Myocyte (in vitro differentiated cells): ENCODE measurements at regions not wholly inside any gene's neighbourhood (a gene's known extent, or its start where the extent isn't known, plus 50 kb on each side); places are given as distances from the start of the nearest gene placed in this dataset.

Source experiments
- DNase-seq: peaks from one replicate; pipeline ENCODE4 v3.0.0-alpha.2; 2012; ENCODE audit warnings: low read depth

DNA sequence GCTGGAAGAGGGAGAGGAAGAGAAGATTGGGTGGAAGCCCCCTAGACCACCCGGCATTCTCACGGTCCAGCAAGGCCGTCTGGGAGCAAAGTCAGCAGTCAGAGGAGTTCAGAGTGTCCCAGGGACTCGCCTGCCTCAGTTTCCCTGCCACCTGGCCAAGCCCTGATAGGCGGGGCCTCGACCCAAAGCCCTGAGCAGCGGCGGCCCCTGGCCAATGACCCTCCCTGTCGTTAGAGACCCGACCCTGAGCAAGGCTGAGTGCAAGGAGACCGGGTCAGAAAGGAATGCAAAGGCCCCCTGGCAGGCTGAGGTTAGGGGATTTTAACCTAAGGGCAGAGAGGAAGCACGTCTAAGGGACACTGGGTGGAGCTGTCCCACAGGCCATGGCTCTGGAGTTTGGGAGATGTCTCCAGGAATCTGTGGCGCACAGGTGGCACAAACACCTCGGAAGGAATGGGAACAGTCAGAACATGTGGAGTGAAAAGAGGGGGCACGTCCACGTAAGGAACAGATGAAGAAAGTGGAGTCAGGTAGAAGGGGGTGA lies 196.8 kb upstream of the PDE1C start:
- no peak for DNase-seq

DNA sequence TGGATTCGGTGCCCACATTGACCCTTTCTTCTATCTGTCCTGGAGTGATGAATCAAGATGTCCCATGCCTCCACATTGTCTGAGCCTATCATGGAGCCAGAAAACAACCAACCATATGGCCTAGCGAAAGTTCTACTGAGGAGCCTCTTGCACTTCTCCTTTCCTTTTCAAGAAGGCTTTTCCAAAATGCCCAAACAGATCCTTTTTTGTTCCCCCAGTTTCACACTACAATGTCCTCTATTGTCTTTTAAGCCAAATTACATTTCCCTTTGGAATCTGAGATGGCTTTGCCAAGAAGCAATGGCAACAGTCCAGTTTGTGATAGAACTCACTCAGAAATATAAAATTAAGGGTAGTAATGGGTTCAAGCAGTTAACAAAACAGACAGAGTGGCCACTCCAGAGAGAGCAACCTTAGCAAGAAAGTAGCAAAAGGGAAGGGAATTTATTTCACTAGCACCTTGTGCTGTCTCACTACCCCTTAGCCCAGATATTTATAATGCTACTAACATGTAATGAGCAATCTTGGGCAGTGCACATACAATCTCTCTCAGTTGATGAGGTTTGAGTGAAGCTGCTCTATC lies 194.6 kb upstream of the PDE1C start:
- DNase-seq: no peak

DNA sequence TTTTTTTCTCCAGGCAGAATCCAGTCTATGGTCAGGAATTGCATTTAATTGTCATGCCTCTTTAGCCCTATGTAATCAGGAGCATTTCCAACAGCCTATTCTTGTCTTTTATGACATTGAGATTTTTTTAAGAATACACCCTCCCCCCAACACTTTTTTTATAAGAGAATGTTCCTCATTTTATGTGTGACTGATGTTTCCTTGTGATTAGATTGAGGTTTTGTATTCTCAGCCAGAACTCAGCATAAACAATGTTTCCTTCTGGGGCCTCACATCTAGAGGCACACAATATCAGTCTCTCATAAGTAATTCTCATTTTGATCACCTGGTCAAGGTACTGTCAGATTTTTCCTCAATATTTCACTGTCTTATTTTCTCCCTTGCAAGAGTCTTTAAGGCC lies 193.4 kb upstream of the PDE1C start:
- DNase-seq: no peak

DNA sequence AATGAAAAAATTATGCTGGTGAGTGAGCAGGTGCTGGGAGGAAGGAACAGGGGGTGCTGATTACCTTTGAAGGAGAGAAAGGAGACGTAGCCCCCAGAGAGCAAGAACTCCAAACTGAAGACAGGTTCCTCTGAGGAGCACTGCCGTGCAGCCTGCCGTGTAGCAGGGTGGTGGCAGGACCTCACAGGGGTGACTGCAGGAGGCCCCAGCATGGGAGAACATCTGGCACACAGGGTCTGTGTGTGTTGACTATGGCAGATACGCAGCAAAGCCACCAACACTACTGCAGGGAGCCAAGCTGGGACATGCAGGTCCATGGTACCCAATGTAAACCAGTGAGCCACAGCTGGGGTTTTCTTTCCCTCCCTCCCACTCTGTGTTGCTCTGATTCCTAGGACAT lies 192.1 kb upstream of the PDE1C start:
- DNase-seq: no peak

DNA sequence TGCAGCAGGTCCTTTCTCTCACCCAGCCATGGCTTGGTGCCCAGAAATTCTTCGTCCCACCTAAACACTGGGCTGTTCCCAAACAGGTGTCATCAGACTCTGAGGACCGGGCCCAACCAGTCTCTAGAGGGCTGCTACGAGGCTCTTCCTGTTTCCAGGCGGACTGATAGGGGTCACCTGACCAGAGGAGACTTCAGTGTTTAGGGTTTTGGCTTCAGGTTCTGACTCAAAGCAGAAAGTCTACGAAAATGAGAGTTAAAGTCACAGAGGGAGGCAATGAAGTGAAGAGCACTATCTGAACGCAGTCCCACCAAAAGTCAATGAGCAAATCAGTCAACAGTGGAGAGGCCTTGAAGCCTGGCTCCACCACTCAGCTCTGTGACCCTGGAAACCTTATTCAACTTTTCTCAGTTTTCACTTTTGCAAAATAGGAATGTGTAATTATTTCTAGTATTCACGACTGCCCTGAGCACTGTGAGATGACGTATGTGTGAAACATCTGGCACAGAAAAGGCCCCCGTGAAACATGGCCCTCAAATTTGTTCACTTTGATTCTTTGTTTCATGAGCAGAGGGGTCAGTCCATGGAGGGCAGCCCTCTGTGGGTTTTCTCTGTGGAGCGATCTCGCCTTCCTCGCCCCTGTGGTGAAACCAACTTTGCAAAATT lies 189.9 kb upstream of the PDE1C start:
- no peak for DNase-seq

DNA sequence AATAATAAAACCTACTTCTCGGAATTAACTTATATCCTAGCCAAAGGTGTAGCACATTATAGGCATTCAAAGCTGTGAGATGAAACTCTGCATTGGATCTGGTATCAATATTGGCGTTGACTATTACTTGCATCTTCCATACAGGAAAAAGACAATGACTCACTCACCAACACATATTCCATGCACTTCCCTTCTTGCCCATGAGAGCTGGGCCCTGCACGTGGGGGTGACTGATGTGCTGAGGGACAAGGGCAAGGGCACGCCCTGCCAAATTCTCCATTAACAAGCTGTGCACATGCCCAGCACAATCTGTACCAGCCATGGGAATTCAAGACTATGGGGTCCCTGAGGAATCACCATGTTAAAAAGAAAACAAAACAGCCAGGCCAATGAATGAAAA lies 188.1 kb upstream of the PDE1C start:
- DNase-seq: peak; percentile 4

DNA sequence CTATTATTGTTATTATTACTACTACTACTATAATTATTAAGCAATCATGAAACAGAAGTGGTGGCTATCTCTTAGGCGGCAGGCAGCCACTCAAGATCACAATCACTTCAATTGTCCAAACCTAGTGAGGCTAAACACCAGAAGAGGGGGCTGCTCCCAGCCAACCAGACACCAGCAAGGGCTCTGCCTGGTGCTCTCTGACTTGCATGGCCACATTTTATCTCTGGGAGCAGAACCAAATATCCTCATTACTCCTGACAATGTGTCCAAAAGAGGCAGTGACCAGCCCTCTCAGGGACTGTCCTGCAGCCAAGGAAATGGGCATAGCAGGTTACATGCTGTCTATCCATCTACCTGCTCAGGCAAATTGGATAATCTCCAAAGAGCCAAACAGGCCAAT lies 187.4 kb upstream of the PDE1C start:
- DNase-seq: peak; percentile 3

DNA sequence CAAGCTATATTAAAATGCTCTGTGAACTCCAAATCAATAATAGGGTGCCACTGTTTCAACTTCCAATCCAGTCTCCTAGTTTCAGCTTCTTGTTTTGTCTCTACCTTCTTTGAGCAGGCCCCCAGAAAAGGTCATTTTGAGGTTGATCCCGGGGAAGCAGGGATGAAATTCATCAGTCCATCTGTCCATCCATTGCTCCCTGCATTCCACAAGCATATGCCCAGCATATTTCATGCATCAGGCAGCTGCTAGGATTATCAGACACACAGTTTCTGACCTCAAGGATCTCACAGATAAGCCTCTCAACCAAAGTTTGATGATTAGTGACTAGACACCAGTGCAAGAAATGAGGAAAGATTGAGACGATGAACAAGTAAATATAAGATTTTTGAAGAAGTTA lies 186.6 kb upstream of the PDE1C start:
- DNase-seq: peak; percentile 60

DNA sequence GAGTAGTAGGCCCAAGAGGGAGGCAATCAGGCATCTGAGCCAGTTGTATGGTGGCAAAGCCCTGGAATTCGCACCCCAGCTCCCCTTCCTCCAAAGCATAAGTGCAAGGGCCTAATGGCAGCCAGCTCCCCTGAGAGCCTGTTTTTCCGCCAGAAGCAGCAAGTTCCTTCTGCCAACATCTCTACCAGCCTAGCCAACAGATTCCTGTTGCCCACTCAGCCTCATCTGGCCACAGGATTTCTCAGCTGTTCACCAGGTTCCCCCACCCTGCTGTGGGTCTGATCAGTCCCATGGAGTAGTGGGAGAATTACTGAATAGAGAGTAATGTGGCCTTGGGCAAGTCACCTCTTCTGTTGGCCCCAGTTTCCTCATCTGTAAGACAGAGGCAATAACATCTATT lies 186.2 kb upstream of the PDE1C start:
- DNase-seq: peak; percentile 68

DNA sequence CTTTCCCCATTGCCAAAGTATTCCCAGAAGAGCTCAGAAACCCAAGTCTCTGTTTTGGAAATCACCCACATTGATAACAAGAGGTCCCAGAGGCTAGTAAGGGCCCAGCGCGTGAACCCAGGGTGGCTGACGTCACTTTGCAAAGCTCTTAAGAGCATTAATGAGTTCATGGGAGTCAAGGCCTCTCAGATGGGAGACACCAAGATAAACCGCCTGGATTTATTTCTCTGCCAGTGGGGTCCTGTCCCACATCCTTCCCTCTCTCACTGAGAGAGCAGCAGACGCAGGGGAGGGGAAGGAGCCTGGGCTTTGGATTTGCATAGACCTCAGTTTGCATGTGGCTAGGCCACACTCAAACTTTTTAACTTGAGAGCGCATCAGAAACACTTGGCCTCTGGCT lies 184.8 kb upstream of the PDE1C start:
- DNase-seq: peak; percentile 2

DNA sequence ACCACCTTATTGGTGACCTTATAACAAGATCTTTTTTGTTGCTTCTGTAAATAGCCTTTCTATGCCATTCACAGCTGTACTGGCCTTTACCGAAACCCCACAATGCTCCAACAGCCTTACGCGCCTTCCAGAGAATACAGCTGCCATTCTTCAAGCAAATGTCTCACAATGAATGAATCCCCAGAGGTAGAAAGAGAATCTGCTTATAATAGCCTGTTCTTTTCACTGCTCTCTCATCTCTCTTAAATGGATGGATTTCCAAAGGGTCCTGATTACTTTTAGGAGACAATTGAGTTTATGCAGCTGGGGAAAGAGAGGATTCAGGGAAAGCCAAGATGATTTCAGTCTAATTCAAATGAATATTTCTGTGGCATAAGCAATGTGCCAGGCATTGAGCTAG lies 183.1 kb upstream of the PDE1C start:
- DNase-seq: peak; percentile 3

DNA sequence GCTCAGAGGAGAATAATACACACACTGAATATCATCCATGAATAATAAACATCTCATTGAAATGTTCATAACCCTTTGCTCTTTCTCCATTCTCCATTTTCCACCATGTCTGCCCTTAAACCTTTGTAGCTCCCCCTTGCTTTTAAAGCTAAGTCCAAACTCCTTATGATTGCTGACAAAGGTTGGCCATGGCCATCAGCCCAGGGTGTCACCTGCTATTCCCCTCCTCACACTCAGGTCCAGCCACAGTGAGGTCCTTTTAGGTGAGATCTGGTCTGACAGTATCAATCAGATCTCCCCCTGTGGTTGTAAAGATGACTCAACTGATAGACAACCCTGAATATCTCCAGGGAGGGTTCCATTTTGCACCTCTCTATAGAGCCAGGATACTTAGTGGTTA lies 181.5 kb upstream of the PDE1C start:
- DNase-seq: no peak

DNA sequence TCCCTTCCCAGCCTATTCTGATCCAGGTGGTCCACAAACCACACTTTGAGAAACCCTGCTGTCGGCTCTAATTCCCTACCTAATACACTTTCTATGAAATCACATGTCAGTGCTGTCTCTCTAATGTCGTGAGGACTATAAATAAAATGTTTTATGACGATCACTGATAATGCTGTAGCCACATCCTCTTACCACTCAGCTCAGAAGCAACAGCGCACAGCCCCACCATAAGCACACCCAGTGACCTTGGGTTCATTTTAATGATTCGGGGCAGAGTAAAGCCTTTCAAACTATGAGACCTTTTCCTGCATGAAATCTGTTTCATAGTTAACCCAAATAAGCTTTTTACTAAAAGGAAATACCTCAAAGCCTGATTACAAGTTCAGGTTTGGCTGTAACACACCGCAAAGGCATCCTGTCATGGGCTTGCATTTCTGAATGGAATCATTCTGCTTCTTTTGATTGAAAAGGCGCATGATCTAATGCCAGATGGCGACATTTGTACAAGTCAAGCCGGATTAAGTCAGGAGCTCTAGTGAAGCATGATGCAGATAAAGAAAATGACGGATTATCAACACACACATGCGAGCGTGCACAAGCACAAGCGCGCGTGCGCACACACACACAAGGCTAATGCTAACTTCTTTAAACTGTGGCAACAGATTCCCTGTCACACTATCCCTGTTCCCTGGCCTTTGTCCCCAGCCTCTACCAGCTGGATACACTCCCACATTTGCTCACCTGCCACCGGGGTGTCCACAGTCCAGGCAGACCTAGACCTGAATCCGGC lies 180.5 kb upstream of the PDE1C start:
- no peak for DNase-seq

DNA sequence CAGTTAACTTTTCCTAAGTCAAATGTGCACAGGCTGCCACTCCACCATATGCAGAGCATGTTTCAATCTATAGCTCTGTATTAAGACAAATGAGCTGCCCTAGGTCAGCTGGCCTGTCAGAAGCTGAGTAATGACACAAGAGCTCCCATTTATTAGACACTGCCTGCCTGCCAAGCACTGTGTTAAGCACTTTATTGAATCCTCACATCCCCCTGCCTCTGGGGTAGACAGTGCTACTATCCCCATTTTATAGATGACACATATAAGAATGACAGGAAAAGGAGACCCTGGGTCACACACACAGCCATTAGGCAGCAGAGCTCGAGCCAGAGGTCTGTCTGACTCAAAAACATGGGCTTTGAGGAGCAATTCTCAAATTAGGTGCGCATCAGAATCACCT lies 179.8 kb upstream of the PDE1C start:
- no peak for DNase-seq

DNA sequence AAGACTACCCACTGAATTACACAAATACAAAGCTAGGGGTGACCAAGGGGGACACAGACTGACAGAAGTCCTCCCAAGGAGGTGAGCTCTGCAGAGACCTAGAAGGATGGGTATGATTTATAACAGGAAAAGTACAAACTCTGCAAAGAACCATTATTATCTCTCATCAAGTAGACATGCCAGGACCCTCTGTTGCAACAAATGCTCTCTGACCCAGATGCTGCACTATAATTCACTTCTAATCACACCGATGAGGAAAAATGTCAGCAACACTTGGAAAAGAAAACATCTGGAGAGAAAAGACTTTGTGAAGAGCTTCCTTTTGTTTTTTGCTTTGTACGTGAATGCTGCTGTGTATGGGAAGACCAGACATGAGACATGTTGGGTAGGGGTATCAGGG lies 178.3 kb upstream of the PDE1C start:
- DNase-seq: no peak

DNA sequence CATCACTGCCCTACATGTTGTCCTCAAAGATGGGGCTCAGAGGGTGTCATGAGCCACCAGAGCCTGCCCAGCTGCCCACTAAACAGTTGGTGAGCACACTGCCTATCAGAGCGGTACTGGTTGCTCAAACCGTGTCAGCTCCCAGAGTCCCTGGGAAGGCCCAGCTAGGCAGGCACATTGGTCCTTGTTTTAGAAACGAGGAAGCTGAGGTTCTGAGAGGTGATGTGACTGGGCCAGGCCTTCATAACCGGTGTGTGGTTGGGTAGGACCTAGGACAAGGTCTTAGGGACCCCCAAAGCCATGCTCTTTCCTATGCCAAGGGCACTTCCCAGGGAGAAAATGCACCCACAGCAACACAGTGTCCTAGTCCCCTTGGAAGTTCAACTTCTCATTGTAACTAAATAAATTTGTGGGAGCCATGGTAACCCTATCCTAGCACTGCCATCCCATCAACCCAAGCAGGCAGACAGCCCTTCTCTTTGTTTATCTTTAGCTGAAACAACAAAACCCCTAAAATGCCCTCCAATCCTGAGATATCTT lies 174.7 kb upstream of the PDE1C start:
- DNase-seq: no peak

DNA sequence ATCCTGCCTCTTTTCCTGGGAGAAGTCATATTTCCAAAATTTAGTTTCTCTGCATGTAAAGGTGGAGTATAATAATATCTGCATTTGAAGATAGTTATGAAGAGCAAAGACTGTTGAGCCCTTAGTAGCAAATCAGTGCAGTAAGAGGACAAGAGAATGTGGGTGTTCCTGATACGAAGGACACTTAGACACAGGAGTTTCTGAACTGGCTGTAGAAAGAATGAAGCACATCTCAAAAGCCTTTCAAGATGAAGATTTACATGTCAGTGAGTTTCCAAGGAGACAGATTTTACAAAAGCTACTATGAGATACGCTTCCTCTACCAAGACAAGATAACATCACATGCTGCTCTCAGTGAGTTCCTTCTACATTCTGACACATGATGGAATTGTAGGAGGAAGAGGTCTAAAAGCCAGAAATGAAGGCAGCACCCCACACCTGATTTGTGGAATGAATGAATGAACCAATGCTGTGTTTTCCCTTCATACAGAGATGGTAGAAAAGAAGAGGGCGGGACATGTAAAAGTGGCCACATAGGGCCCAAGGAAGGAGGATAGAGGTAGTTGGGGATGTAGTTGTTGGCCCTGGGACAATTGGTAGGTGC lies 173.6 kb upstream of the PDE1C start:
- DNase-seq: no peak

DNA sequence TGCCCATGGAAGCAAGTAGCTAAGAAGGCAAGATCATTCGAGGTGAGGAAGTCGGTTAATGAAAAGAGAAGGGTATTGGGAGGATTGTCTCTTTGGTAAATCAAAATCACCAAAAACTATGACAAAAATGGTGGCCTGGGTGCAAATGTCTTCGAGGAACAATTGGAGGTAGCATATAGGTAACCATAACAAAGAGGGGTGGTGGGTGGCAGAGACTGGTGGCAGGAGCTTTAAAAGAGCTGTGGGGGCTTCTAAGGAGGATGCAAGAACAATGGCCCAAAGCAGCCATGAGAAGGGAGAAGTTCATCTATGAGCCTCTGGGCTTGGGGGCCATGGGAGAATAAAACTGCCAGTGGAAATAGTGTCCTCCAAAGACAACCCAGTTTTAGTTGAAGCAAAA lies 172.2 kb upstream of the PDE1C start:
- no peak for DNase-seq

DNA sequence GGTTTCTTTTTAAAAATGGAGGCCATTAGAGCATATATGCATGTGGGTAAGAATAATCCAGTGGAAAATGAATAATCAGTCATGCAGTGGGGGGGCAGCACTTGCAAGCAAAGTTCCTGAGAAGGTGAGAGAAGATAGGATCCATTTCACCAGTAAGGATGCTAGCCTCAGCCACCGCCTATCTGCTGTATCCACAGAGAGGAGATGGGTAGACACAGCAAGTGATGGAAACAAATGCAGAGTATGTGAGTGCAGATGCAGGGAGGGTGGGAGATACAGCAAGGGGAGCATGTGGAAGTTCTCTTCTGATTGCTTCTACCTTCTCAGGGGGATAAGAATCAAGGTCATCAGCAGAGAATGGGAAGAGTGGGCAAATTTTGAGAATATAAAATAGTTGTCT lies 171.4 kb upstream of the PDE1C start:
- no peak for DNase-seq

DNA sequence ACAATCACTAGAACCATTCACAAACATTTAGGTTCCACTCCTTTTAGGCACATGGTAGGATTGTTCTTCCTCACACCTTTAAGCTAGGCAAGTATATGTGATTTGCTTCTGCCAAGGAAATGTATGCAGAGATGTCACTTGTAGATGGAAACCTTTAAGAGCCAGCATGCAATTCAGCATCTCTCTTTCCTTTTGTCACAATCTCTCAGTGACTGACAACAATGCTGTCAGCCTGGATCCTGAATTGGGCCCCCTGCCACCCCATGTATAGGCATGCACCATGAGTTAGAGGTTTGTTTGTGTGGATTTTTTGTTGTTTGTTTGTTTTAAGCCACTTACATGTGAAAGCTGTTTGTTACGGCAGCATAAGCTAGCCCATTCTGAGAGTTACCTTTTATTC lies 169.6 kb upstream of the PDE1C start:
- no peak for DNase-seq

DNA sequence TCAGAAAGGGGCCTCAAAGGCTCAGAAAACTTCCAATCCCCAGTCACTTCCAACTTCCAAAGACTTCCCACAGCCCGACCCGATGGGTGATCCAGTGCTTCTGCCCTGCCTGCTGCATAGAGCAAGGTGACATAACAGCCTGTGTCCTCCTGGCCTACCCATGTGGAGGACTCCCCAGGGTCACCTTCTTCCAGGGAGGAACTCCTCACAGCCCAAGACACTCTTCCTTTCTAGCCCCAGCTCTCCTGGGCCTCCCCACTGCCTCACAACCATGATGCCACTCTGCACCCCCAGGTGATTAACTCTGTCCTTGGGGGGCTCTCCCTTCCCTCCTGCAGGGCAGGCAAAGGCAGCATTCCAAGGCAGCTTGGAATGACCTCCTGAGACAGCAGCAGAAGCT lies 158.4 kb upstream of the PDE1C start:
- DNase-seq: no peak

DNA sequence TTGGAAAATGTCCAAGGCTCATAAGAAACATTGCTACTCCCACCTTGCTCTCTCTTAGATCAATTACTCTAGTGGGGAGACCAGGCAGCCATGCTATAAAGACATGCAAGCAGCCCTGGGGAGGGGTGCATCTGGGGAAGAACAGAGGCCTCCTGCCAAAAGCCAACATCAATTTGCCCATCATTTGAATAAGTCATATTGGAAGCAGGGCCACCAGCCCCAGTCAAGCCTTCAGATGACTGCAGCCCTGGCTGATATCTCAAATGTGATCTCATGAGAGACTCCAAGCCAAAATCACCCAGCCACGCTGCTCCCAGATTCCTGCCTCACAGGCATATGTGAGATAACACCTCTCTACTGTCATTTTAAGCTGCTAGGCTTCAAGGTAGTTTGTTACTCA lies 157.5 kb upstream of the PDE1C start:
- no peak for DNase-seq
